ENCODE measurements at regions not wholly inside any gene's neighbourhood (a gene's known extent, or its start where the extent isn't known, plus 50 kb on each side); places are given as distances from the start of the nearest gene placed in this dataset.

- TF ChIP-seq CTCF (IDR thresholded peaks at IDR 0.05; ENCODE audit: unreplicated experiment) = no peak
- H3K4me3 Mint-ChIP-seq (ENCODE audit: low read depth) = no peak overlapping the region
- H3K27me3 Mint-ChIP-seq = no peaks in the 10 kb centered on the region
- peaks cover 2% of the 10 kb centered on the region for H3K36me3 Mint-ChIP-seq (ENCODE audit: insufficient read depth)
- no peak overlapping the region for H3K27ac Mint-ChIP-seq
- peaks cover 9% of the 10 kb centered on the region for H3K4me1 Mint-ChIP-seq (ENCODE audit: low read depth)
- H3K9me3 Mint-ChIP-seq (ENCODE audit: low read depth) = peaks cover 8% of the 10 kb centered on the region
- no peak for DNase-seq (ENCODE audit: low spot score, unreplicated experiment)
Observed at GRCh38 chr1:116302281-116302680, 70.8 kb upstream of the ATP1A1 start.

- no peak for DNase-seq (ENCODE audit: low spot score, unreplicated experiment)
- Mint-ChIP-seq H3K27ac (no peak overlapping the region), H3K27me3 (no peaks in the 10 kb centered on the region), H3K9me3 (ENCODE audit: low read depth) (no peaks in the 10 kb centered on the region), H3K36me3 (ENCODE audit: insufficient read depth) (no peaks in the 10 kb centered on the region), H3K4me3 (ENCODE audit: low read depth) (no peak overlapping the region), H3K4me1 (ENCODE audit: low read depth) (peaks cover 13% of the 10 kb centered on the region)
- TF ChIP-seq CTCF (IDR thresholded peaks at IDR 0.05; ENCODE audit: unreplicated experiment) = no peak
Observed at GRCh38 chr1:116306102-116306501, 66.9 kb upstream of the ATP1A1 start.

GRCh38 chr1:116306840-116307442 is 66.1 kb upstream of the ATP1A1 start:
- no peak overlapping the region for H3K27ac Mint-ChIP-seq
- H3K27me3 Mint-ChIP-seq = no peaks in the 10 kb centered on the region
- no peaks in the 10 kb centered on the region for H3K36me3 Mint-ChIP-seq (ENCODE audit: insufficient read depth)
- H3K4me1 Mint-ChIP-seq (ENCODE audit: low read depth) = peaks cover 17% of the 10 kb centered on the region
- no peaks in the 10 kb centered on the region for H3K9me3 Mint-ChIP-seq (ENCODE audit: low read depth)
- DNase-seq (ENCODE audit: low spot score, unreplicated experiment) = no peak
- H3K4me3 Mint-ChIP-seq (ENCODE audit: low read depth) = no peak overlapping the region
- no peak for TF ChIP-seq CTCF (IDR thresholded peaks at IDR 0.05; ENCODE audit: unreplicated experiment)

GRCh38 chr1:116308276-116308675 is 64.8 kb upstream of the ATP1A1 start:
- no peak overlapping the region for H3K4me3 Mint-ChIP-seq (ENCODE audit: low read depth)
- TF ChIP-seq CTCF (IDR thresholded peaks at IDR 0.05; ENCODE audit: unreplicated experiment) = no peak
- no peaks in the 10 kb centered on the region for H3K36me3 Mint-ChIP-seq (ENCODE audit: insufficient read depth)
- H3K27me3 Mint-ChIP-seq = no peaks in the 10 kb centered on the region
- no peak overlapping the region for H3K27ac Mint-ChIP-seq
- no peaks in the 10 kb centered on the region for H3K9me3 Mint-ChIP-seq (ENCODE audit: low read depth)
- H3K4me1 Mint-ChIP-seq (ENCODE audit: low read depth) = peaks cover 22% of the 10 kb centered on the region
- DNase-seq (ENCODE audit: low spot score, unreplicated experiment) = no peak

GRCh38 chr1:116309090-116309870 is 63.8 kb upstream of the ATP1A1 start:
- Mint-ChIP-seq H3K27ac (no peak overlapping the region), H3K9me3 (ENCODE audit: low read depth) (no peaks in the 10 kb centered on the region), H3K4me1 (ENCODE audit: low read depth) (peaks cover 22% of the 10 kb centered on the region), H3K36me3 (ENCODE audit: insufficient read depth) (no peaks in the 10 kb centered on the region), H3K4me3 (ENCODE audit: low read depth) (no peak overlapping the region), H3K27me3 (no peaks in the 10 kb centered on the region)
- no peak for DNase-seq (ENCODE audit: low spot score, unreplicated experiment)
- no peak for TF ChIP-seq CTCF (IDR thresholded peaks at IDR 0.05; ENCODE audit: unreplicated experiment)

Data from progenitor cell of endocrine pancreas (in vitro differentiated cells).